GM12874 (cell line): ENCODE measurements at regions not wholly inside any gene's neighbourhood (a gene's known extent, or its start where the extent isn't known, plus 50 kb on each side); places are given as distances from the start of the nearest gene placed in this dataset.

Source experiments
- TF ChIP-seq, protein P1 (sequence below): IDR thresholded peaks from 2 replicates; pipeline ENCODE4 v1.5.1; 2011; ENCODE audit warnings: low read depth, mild to moderate bottlenecking, control low read depth, low read length, moderate library complexity; ENCODE audit not compliant: insufficient read depth

DNA sequence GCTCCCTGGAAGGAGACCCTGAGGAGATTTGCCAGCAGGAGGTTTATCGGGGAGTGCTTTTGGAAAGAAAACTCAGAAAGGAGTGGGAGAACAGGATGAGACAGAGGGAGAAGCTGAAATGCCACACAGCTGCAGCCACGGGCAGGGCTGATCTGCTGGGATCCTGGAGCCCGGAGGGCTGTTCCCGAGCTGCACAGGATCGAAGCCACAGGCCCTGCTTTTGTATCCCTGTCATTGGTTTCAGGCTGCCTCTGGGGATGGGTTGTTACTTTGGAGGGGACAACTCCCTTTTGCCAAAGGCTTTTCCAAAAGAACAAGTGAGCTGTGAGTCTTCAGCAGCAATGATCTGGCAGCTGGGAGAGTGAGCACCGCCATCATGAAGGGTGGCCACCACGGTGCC lies 152.5 kb upstream of the PTCH1 start:
- TF ChIP-seq, protein P1, sequence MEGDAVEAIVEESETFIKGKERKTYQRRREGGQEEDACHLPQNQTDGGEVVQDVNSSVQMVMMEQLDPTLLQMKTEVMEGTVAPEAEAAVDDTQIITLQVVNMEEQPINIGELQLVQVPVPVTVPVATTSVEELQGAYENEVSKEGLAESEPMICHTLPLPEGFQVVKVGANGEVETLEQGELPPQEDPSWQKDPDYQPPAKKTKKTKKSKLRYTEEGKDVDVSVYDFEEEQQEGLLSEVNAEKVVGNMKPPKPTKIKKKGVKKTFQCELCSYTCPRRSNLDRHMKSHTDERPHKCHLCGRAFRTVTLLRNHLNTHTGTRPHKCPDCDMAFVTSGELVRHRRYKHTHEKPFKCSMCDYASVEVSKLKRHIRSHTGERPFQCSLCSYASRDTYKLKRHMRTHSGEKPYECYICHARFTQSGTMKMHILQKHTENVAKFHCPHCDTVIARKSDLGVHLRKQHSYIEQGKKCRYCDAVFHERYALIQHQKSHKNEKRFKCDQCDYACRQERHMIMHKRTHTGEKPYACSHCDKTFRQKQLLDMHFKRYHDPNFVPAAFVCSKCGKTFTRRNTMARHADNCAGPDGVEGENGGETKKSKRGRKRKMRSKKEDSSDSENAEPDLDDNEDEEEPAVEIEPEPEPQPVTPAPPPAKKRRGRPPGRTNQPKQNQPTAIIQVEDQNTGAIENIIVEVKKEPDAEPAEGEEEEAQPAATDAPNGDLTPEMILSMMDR, result no peak

DNA sequence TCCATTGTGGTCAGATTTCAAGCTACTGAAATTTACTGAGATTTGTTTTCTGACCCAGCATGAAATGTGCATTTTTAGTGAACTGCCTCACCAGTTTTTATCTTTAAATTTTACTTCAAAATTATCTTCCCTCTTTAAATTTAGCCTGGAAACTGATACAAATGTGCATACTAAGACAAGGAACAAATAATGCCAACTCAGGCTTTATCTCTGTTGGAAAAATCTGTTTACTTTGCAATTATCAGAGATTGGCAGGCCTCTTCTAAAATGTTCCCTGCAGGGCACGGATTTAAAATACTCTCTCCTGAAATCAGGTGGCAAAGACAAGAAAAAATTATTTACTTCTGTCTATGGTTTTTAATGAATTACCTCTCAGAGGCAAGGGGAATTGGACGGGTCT lies 151.0 kb upstream of the PTCH1 start:
- TF ChIP-seq, protein P1, result no peak

DNA sequence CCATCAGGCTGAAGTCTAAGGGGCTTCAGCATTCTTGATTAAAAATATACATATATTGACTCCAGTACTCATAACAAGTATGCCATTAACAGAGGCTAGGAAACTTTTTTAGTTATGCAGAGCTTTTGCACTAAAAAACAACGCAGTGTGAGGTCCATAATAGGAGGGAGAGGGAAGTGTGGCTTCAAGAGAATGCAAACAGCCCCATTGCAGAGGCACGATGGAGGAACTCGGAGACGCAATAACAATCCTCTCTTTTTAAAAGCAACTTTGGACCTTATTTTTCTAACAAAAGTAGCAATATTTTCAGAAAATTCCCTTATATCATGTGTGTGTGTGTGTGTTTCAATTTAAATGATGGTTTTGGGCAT lies 150.0 kb upstream of the PTCH1 start:
- TF ChIP-seq, protein P1, result no peak

DNA sequence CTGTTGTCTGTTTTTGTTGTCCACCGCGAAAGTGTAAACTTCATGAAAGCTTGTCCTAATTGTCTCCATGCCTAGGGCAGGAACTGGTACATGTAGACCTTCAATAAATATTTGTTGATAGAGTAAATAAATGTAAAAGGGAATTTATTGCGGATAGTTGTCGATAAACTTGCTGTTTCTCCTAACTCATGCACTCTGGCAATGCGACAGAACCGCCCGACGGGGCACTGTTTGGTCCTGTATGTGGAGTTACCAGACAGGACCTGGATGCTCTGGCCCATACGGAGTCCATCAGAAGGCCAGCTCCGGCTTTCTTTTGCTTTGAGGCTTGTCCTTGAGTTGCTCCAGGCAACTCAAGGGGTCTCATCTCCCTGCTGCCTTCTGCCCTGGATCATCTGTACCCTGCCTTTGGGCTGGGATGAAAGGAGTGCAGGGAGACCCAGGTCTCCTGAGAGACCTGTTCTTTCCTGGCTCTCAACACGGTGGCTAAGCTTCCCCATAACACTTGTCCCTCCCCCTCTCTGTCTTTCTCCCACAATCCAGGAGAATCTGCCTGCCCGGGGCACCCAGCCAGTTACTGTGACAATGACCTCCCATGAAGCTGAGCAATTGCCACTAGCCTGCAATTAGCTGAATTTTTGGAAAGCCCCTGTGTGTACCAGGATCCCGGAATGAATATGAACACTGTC lies 149.5 kb upstream of the PTCH1 start:
- TF ChIP-seq, protein P1, result no peak

DNA sequence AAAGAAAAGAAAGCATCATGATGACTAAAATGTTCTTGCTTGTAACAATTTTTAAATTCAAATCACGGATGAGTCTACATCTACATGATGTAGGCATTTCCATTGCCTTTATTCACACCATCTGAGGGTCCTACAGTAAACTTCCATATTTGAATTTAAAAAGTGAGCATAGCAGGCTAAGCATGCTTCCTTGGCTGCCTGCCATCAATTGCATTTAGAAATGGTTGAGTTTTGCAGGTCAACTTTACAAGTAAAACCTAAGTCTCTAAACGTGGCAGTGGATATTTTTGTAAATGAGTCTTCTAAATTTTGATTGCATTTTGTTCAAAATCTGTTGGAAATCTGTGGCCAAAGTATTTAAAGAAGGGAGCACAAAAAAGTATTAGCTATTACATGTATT lies 136.5 kb upstream of the PTCH1 start:
- TF ChIP-seq, protein P1, result no peak

DNA sequence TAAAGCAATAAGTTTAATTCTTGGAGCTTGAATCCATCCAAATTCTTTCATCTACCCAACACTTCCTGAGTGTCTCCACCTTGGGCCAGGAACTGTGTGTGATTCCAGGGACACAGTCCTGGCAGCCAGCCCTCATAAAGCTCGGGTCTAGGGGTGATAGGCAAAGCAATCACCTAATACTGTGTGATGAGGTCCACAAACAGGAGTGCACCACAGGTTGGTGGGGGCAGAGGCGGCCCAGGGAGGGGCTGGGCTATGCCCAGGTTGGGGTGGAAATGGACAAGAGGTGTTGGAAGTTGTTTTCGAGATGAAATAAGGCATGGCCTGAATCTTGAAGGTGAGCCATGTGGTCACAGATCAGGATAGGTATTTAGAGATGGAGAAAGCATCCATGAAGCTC lies 133.9 kb upstream of the PTCH1 start:
- TF ChIP-seq, protein P1, result no peak

DNA sequence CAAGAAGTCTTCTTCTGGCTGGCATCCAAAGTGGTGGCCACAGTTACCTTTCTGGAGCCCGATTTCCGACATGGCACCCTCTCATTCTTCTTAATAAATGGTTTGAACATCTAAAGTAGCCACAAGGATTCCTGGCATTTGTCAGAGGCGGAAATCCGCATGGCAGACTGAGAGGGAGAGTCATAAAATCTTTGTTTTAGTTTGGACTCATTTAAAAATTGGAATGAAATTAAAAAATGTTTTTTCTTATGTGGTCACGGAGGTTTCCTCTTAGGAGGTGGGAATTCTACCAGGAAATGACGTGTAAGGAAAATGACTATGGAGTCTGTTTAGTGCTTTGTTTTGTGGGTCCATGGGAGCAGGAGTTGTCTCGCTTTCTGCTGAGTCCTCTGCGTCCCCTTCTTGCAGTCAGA lies 133.0 kb upstream of the PTCH1 start:
- TF ChIP-seq, protein P1, result no peak
